Smooth muscle cell (in vitro differentiated cells): ENCODE measurements at regions not wholly inside any gene's neighbourhood (a gene's known extent, or its start where the extent isn't known, plus 50 kb on each side); places are given as distances from the start of the nearest gene placed in this dataset.

Experiments used
- DNase-seq: peaks from one replicate; lab custom pipeline; 2025; ENCODE audit not compliant: unreplicated experiment; lab: John Stamatoyannopoulos, UW
- H2AFZ ChIP-seq: fragments of 200-600 bp; sonication (generic); 2 replicates; pipeline ENCODE4 v1.6.0; 2016; ENCODE audit warnings: antibody characterized with exemption, low read depth, mild to moderate bottlenecking
- H3F3A ChIP-seq: fragments of 200-600 bp; sonication (generic); 2 replicates; pipeline ENCODE4 v1.6.0; 2017; ENCODE audit warnings: antibody characterized with exemption, low read depth
- H3K27ac ChIP-seq: fragments of 200-600 bp; sonication (generic); 2 replicates; pipeline ENCODE4 v1.5.1; 2016; ENCODE audit warnings: low read depth, mild to moderate bottlenecking
- H3K27me3 ChIP-seq: fragments of 200-600 bp; sonication (generic); 2 replicates; pipeline ENCODE4 v1.6.1; 2016; ENCODE audit warnings: low read depth, mild to moderate bottlenecking
- H3K36me3 ChIP-seq: fragments of 200-600 bp; sonication (generic); 2 replicates; pipeline ENCODE4 v1.5.1; 2016; ENCODE audit warnings: low read depth
- H3K4me1 ChIP-seq: fragments of 200-600 bp; sonication (generic); 2 replicates; pipeline ENCODE4 v1.5.1; 2016; ENCODE audit warnings: low read depth
- H3K4me2 ChIP-seq: fragments of 200-600 bp; sonication (generic); 2 replicates; pipeline ENCODE4 v1.6.0; 2016; ENCODE audit warnings: mild to moderate bottlenecking
- H3K4me3 ChIP-seq: fragments of 200-600 bp; sonication (generic); 2 replicates; pipeline ENCODE4 v1.5.1; 2016; ENCODE audit warnings: mild to moderate bottlenecking
- H3K79me2 ChIP-seq: fragments of 200-600 bp; sonication (generic); 2 replicates; pipeline ENCODE4 v1.6.0; 2016; ENCODE audit warnings: low read depth, mild to moderate bottlenecking
- H3K9ac ChIP-seq: fragments of 200-600 bp; sonication (generic); 2 replicates; pipeline ENCODE4 v1.6.0; 2016; ENCODE audit warnings: low read depth
- H3K9me3 ChIP-seq: fragments of 200-600 bp; sonication (generic); replicated peaks from 2 replicates; pipeline ENCODE4 v1.5.1; 2016; ENCODE audit warnings: low read depth
- H4K20me1 ChIP-seq: fragments of 200-600 bp; sonication (generic); 2 replicates; pipeline ENCODE4 v1.6.0; 2016; ENCODE audit warnings: low read depth
- CTCF ChIP-seq: fragments of 200-600 bp; sonication (generic); IDR thresholded peaks from 2 replicates; pipeline ENCODE4 v1.5.1; 2017; ENCODE audit warnings: borderline replicate concordance, mild to moderate bottlenecking, antibody characterized with exemption; ENCODE audit not compliant: insufficient read depth, poor library complexity, severe bottlenecking
- WGBS: methylation state at CpG from one replicate; pipeline ENCODE4 v1.1.7; 2016; ENCODE audit warnings: low lambda C conversion rate; 5-methylcytosine and 5-hydroxymethylcytosine counted together

GRCh38 chr20:54839224-54839623 is 363.8 kb downstream of the DOK5 start:
- Histone ChIP-seq H3K9me3 (no peaks in the 10 kb centered on the region), H3K79me2 (no peaks in the 10 kb centered on the region), H4K20me1 (no peaks in the 10 kb centered on the region), H3K9ac (no peak overlapping the region), H3F3A (no peaks in the 10 kb centered on the region), H2AFZ (no peak overlapping the region), H3K4me2 (no peak overlapping the region), H3K4me1 (no peaks in the 10 kb centered on the region), H3K27me3 (no peaks in the 10 kb centered on the region), H3K27ac (no peak overlapping the region), H3K4me3 (no peak overlapping the region), H3K36me3 (no peaks in the 10 kb centered on the region)
- 77% methylated on average over 6 of the region's 6 CpGs for WGBS
- no peak for DNase-seq
- TF ChIP-seq CTCF = no peak

- TF ChIP-seq CTCF = no peak
- Histone ChIP-seq H3K4me3 (no peak overlapping the region), H3K36me3 (no peaks in the 10 kb centered on the region), H3K27ac (no peak overlapping the region), H3K9me3 (no peaks in the 10 kb centered on the region), H3F3A (no peaks in the 10 kb centered on the region), H2AFZ (no peak overlapping the region), H3K9ac (no peak overlapping the region), H3K4me2 (no peak overlapping the region), H4K20me1 (no peaks in the 10 kb centered on the region), H3K27me3 (no peaks in the 10 kb centered on the region), H3K4me1 (no peaks in the 10 kb centered on the region), H3K79me2 (no peaks in the 10 kb centered on the region)
- 59% methylated on average over 4 of the region's 4 CpGs for WGBS
- no peak for DNase-seq
Observed at GRCh38 chr20:54837226-54837625, 361.8 kb downstream of the DOK5 start.

- TF ChIP-seq CTCF = no peak
- Histone ChIP-seq H3K27ac (no peak overlapping the region), H3K27me3 (peaks cover 10% of the 10 kb centered on the region), H2AFZ (no peak overlapping the region), H3K4me3 (no peak overlapping the region), H4K20me1 (no peaks in the 10 kb centered on the region), H3K4me2 (no peak overlapping the region), H3K36me3 (no peaks in the 10 kb centered on the region), H3K79me2 (no peaks in the 10 kb centered on the region), H3F3A (no peaks in the 10 kb centered on the region), H3K9ac (no peak overlapping the region), H3K4me1 (no peaks in the 10 kb centered on the region), H3K9me3 (no peaks in the 10 kb centered on the region)
- 89% methylated on average over 2 of the region's 2 CpGs for WGBS
- no peak for DNase-seq
Observed at GRCh38 chr20:54822386-54822785, 347.0 kb downstream of the DOK5 start.

GRCh38 chr20:54820392-54820791 is 345.0 kb downstream of the DOK5 start:
- no peak for TF ChIP-seq CTCF
- H3K27me3 ChIP-seq = peaks cover 10% of the 10 kb centered on the region
- no peak for DNase-seq
- no peak overlapping the region for H2AFZ ChIP-seq
- no peaks in the 10 kb centered on the region for H3F3A ChIP-seq
- no peaks in the 10 kb centered on the region for H4K20me1 ChIP-seq
- no peak overlapping the region for H3K27ac ChIP-seq
- no peaks in the 10 kb centered on the region for H3K9me3 ChIP-seq
- H3K4me1 ChIP-seq = no peaks in the 10 kb centered on the region
- H3K79me2 ChIP-seq = no peaks in the 10 kb centered on the region
- H3K4me2 ChIP-seq = no peak overlapping the region
- H3K9ac ChIP-seq = no peak overlapping the region
- H3K4me3 ChIP-seq = no peak overlapping the region
- H3K36me3 ChIP-seq = no peaks in the 10 kb centered on the region
